ENCODE measurements at regions not wholly inside any gene's neighbourhood (a gene's known extent, or its start where the extent isn't known, plus 50 kb on each side); places are given as distances from the start of the nearest gene placed in this dataset.

DNA sequence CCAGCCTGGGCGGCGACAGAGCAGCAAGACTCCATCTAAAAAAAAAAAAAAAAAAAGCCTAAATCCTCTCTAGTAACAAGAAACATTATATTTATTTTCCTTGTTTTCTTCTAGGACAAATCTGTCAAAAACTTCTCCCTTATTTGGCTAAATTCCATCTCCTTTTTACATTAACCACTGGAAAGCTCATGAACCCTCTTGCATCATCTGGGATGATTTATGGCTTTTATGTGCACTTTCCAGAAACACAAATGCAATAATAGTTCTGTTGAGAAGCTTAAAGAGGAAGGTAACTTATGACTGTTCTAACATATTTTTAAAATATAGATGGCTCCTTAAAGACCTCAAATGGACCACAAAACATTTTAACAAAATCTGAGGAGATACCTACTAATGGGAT, 526.1 kb upstream of the SPTLC3 start:
- peaks cover 3% of the 10 kb centered on the region for H3K9me3 Mint-ChIP-seq (ENCODE audit: low read depth)
- no peaks in the 10 kb centered on the region for H3K36me3 Mint-ChIP-seq (ENCODE audit: insufficient read depth)
- H3K27ac Mint-ChIP-seq: no peak overlapping the region
- no peak overlapping the region for H3K4me3 Mint-ChIP-seq (ENCODE audit: low read depth)
- no peak for TF ChIP-seq CTCF (IDR thresholded peaks at IDR 0.05; ENCODE audit: unreplicated experiment)
- no peaks in the 10 kb centered on the region for H3K4me1 Mint-ChIP-seq (ENCODE audit: low read depth)
- no peaks in the 10 kb centered on the region for H3K27me3 Mint-ChIP-seq
- no peak for DNase-seq (ENCODE audit: low spot score, unreplicated experiment)

DNA sequence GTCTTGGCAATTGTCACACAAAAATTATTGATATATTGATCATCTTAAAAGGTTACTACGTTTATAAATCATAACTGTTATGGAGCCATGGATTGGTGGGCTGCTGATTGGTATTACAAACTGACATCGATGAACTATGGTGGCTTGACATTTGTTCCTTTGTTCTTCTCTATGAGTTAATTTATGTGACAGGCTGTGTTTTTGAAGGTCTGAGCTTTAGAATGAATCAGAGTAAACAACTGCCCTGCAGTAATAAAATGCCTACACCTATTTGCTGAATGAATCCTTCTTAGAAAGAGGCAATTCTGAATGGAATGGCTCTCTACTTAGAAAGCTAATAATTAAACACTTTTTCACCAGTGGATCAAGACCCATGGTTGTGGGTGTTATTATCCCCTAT, 506.3 kb upstream of the SPTLC3 start:
- Mint-ChIP-seq H3K4me3 (ENCODE audit: low read depth) (no peak overlapping the region), H3K36me3 (ENCODE audit: insufficient read depth) (no peaks in the 10 kb centered on the region), H3K27me3 (peaks cover 5% of the 10 kb centered on the region), H3K9me3 (ENCODE audit: low read depth) (peaks cover 4% of the 10 kb centered on the region), H3K4me1 (ENCODE audit: low read depth) (no peaks in the 10 kb centered on the region), H3K27ac (no peak overlapping the region)
- no peak for DNase-seq (ENCODE audit: low spot score, unreplicated experiment)
- no peak for TF ChIP-seq CTCF (IDR thresholded peaks at IDR 0.05; ENCODE audit: unreplicated experiment)

DNA sequence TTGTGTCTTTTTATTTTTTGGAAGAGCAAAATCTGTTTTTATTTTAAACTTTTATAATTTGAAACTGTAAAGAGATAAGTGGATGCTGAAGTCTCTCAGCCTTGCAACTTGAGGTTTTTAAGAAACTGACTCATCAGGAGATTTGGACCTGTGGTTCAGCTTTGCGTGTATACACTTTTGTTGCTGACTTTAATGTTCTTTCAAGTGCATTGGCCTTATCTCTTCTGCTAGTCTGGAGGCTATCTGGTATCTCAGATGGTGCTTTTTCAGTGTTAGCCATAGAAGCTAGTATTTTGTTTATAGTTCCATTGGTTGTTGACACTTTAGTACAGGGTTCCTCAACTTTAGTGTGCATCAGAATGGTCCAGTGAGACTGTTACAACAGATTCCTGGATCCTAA, 504.0 kb upstream of the SPTLC3 start:
- no peak for DNase-seq (ENCODE audit: low spot score, unreplicated experiment)
- Mint-ChIP-seq H3K27me3 (peaks cover 5% of the 10 kb centered on the region), H3K9me3 (ENCODE audit: low read depth) (no peaks in the 10 kb centered on the region), H3K4me3 (ENCODE audit: low read depth) (no peak overlapping the region), H3K27ac (no peak overlapping the region), H3K4me1 (ENCODE audit: low read depth) (no peaks in the 10 kb centered on the region), H3K36me3 (ENCODE audit: insufficient read depth) (no peaks in the 10 kb centered on the region)
- TF ChIP-seq CTCF (IDR thresholded peaks at IDR 0.05; ENCODE audit: unreplicated experiment): no peak

GRCh38 chr20:12511499-12511898, 497.3 kb upstream of the SPTLC3 start:
- H3K27ac Mint-ChIP-seq: no peak overlapping the region
- H3K36me3 Mint-ChIP-seq (ENCODE audit: insufficient read depth): no peaks in the 10 kb centered on the region
- no peaks in the 10 kb centered on the region for H3K4me1 Mint-ChIP-seq (ENCODE audit: low read depth)
- DNase-seq (ENCODE audit: low spot score, unreplicated experiment): no peak
- no peak overlapping the region for H3K4me3 Mint-ChIP-seq (ENCODE audit: low read depth)
- H3K27me3 Mint-ChIP-seq: no peaks in the 10 kb centered on the region
- no peak for TF ChIP-seq CTCF (IDR thresholded peaks at IDR 0.05; ENCODE audit: unreplicated experiment)
- no peaks in the 10 kb centered on the region for H3K9me3 Mint-ChIP-seq (ENCODE audit: low read depth)

DNA sequence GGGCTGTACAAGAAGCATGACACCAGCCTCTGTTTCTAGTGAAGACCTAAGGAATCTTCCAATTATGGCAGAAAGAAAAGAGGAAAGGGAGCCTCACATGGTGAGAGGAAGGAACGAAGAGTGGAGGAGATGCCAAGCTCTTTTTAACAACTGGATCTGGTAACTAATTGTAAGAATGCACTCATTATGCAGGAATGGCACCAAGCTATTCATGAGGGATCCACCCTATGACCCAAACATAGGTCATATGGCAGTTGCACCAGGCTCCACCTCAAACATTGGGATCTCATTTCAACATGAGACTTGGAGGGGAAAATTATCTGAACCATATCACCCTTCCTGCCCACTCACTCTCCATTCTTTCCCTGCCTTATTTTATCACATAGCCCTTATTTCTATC, 496.0 kb upstream of the SPTLC3 start:
- no peak for TF ChIP-seq CTCF (IDR thresholded peaks at IDR 0.05; ENCODE audit: unreplicated experiment)
- Mint-ChIP-seq H3K27me3 (no peaks in the 10 kb centered on the region), H3K27ac (no peak overlapping the region), H3K9me3 (ENCODE audit: low read depth) (no peaks in the 10 kb centered on the region), H3K4me3 (ENCODE audit: low read depth) (no peak overlapping the region), H3K36me3 (ENCODE audit: insufficient read depth) (no peaks in the 10 kb centered on the region), H3K4me1 (ENCODE audit: low read depth) (no peaks in the 10 kb centered on the region)
- no peak for DNase-seq (ENCODE audit: low spot score, unreplicated experiment)

Measured in progenitor cell of endocrine pancreas (in vitro differentiated cells).